GM12874 (cell line): ENCODE measurements at regions not wholly inside any gene's neighbourhood (a gene's known extent, or its start where the extent isn't known, plus 50 kb on each side); places are given as distances from the start of the nearest gene placed in this dataset.

ENCODE experiments used
- CTCF ChIP-seq: IDR thresholded peaks from 2 replicates; pipeline ENCODE4 v1.5.1; 2011; ENCODE audit warnings: low read depth, mild to moderate bottlenecking, control low read depth, low read length, moderate library complexity; ENCODE audit not compliant: insufficient read depth

- no peak for TF ChIP-seq CTCF
Observed at GRCh38 chr11:134661660-134662059, 249.6 kb upstream of the B3GAT1 start.

DNA sequence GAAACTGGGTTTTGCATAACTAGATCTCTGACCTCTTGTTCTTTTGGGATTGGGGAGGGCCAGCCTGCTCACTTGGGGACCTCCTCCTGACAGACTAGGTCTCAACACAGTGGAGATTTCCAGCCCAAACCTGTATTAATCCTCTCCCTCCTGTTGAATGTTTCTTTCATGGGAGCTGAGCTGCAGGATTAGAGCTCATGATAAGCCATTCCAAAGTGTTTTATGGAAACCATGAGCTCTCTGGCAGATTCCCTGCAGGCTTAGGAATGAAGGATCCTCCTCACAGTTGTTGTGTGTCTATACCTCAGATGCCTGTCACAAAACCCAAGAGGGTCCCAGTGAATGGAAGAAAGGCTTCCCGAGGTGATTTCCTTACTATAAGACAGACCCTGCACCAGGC lies 248.4 kb upstream of the B3GAT1 start:
- no peak for TF ChIP-seq CTCF

DNA sequence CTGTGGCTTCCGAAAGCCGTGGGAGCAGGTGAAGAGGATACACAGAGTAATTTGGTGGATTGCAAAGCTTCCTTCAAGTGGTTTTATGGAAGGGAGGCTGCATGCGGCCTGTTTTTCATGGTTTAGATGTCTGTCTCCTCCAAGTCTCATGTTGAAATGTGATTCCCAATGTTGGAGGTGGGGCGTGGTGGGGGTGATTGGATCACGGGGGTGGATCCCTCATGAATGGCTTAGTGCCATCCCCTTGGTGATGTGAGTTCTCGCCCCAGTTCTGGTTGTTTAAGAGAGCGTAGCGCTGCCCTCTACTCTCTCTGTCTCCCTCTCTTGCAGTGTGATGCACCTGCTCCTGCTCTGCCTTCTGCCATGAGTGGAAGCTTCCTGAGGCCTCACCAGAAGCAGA lies 247.8 kb upstream of the B3GAT1 start:
- TF ChIP-seq CTCF, result no peak

DNA sequence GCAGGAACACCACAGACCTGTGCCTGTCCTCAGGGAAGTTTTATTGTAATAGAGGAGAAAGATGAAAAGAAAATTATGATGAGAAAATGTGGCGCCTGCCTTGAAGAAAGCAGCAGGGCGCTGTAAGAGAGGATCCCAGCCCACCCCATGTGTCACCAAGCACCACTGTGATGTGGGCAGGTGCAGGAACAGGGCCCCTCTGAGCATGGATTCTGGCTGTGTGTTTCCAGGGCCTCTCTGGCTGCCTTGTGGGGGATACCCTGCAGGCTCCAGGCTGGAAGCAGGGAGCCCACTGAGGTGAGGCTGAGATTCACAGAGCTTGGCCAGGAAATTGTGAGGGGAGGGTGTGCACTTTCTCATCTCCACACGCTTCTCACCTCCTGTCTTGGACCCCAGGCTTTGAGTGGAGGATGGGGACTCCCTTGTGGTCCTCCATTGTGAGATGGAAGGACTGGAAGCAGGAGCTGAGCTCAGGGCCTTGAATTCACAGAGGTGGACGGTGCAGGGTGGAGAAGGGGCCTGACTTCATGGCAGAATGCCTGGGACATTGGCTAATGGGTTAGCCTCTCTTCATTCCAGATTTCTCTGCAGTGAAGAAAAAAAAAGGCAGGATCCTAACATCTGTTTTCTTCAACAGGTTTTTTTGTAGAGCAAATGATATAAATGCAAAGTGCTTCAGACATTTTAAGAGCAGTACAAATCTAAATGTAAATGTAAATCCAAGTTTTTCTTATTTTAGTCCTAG lies 246.6 kb upstream of the B3GAT1 start:
- no peak for TF ChIP-seq CTCF

GRCh38 chr11:134657631-134658030 lies 245.6 kb upstream of the B3GAT1 start:
- TF ChIP-seq CTCF, result no peak

DNA sequence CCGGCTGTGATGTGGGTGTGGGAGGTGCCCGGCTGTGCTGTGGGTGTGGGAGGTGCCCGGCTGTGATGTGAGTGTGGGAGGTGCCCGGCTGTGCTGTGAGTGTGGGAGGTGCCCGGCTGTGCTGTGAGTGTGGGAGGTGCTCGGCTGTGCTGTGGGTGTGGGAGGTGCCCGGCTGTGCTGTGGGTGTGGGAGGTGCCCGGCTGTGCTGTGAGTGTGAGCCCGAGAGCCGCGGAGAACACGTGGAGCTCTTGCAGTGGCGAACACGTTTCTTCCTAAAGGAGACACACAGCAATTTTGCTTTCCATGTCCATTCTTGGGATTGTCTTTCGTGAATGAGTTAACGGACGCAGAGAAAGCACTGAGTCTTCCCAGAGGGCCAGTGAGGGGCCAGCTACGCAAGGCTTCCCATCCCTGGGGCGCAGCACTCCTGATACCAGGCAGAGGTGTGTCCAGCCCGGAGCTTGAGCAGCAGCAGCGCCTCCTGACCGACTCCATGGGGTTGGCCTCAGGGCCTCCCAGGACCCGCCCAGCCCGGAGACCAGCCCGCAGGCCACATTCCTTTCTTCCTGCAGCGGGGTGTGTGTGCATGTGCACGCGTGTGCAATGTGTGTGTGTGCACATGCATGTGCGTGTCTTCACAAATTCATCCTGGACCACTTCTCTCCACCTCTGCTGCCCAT lies 245.0 kb upstream of the B3GAT1 start:
- no peak for TF ChIP-seq CTCF

DNA sequence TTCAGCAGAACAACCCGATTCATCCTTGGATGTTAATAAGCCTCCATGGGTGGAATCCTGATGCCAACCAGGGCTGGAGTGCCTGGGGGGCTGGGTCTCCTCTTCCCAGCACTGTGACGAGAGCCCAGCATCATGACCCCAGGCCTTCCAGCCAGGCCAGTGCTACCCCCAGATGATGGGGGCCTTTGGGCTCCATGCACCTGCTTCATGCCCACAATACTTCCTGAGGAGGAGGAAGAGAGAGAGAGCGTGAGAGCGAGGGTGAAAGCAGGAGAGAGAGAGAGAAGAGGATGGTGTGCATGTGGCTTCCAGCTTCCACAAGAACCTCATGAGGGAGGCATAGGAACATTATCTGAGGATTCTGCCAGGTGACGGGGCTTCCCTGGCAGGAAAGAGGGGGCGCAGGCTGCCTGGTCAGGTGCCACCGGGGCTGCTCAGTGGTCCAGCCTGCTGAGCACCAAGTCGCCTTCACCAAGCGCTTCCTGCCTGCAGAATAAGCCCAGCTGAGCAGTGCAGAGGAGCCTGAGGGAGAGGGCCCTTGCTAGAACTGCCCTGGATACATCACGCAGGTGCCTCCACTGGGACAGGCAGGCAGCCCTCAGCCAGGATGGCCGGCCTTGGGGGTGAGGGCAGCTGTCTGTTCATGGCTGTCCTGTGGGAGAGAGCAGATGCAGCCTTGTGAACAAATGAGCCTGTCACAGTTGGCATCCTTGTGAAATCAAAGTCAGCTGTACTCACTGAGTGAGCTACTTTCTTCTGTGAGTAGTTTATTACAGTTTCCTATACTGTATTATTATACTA lies 243.3 kb upstream of the B3GAT1 start:
- TF ChIP-seq CTCF, result no peak
